Epidermal melanocyte (primary cell): ENCODE measurements at regions not wholly inside any gene's neighbourhood (a gene's known extent, or its start where the extent isn't known, plus 50 kb on each side); places are given as distances from the start of the nearest gene placed in this dataset.
"Not testable (repeated sequence)": the region's sequence is repeated elsewhere in the genome, so short reads cannot be mapped to it uniquely, and the experiment has no call there.

ENCODE experiments used
- DNase-seq: peaks from one replicate; pipeline ENCODE4 v3.0.0; 2011; ENCODE audit warnings: low spot score; ENCODE audit not compliant: insufficient read length

DNA sequence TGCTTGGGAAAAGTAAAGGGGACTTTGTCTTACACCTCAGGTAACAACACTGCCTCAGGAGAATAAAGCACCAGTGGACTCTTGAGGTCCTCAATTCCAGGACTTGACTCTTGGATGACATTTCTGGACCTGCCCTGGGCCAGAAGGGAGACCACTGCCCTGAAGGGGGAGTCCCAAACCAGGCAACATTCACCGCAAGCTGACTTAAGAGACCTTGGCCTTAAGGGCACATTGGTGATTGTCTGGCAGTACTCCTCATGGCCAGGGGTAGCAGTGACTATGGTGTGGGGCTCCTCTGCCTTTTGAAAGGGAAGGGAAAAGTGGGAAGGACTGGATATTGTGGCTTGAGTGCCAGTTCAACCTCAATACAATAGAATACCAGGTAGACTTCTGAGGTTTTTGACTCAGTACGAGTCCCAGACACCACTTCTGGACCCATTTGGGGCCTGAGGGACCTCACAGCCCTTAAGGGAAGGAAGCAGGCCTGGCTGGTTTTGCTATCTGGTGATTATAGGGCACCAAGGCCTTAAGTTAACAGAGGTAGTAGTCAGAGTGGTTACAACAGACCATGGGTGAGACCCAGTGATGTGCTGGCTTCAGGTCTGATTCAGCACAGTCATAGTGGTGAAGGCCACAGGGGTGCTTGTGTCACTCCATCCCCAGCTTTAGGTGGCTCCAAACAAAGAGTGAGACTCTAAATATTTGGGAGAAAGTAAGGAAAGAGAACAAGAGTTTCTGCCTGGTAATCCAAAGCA, 121.2 kb upstream of the TET2 start:
- DNase-seq, result no peak

GRCh38 chr4:105036991-105037390, 109.7 kb upstream of the TET2 start:
- DNase-seq, result no peak

DNA sequence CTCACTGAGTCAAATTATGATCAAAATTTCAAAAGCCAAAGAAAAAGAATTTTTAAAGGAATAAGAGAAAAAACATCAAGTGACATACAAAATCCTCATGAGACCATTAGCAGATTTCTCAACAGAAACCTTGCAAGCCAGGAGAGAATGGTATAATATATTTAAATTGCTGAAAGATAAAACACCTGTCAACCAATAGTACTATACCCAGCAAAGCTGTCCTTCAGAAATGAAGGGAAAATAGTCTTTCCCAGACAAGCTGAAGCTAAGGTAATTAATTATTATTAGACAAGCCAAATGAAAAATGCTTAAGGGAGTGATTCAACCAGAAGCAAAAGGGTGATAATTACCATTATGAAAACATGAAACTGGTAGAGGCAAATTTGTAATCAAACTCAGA, 104.2 kb upstream of the TET2 start:
- no peak for DNase-seq

GRCh38 chr4:105050896-105051295, 95.8 kb upstream of the TET2 start:
- DNase-seq, result no peak

GRCh38 chr4:105057370-105058105, 89.1 kb upstream of the TET2 start:
- DNase-seq, result no peak

GRCh38 chr4:105058177-105058812, 88.4 kb upstream of the TET2 start:
- no peak for DNase-seq

GRCh38 chr4:105059337-105059736, 87.3 kb upstream of the TET2 start:
- no peak for DNase-seq

DNA sequence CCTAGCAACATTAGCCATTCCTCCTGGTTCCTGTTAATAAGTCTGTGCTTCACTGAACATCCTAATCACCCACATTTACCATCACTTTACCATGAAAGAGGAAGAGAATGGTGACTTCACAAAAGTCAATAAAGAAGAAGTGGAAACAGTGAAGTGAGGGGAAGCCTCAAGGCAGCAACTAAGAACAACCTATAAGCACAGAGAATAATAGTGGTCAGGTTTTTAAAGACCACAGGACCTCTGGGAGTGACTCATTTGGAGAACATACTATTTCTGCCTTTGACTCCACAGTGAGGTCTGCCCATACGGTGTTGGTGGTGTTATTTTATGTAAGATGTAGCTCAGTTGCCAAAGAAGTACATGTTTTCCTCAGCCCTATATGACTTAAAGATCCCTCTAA, 86.0 kb upstream of the TET2 start:
- DNase-seq, result no peak

DNA sequence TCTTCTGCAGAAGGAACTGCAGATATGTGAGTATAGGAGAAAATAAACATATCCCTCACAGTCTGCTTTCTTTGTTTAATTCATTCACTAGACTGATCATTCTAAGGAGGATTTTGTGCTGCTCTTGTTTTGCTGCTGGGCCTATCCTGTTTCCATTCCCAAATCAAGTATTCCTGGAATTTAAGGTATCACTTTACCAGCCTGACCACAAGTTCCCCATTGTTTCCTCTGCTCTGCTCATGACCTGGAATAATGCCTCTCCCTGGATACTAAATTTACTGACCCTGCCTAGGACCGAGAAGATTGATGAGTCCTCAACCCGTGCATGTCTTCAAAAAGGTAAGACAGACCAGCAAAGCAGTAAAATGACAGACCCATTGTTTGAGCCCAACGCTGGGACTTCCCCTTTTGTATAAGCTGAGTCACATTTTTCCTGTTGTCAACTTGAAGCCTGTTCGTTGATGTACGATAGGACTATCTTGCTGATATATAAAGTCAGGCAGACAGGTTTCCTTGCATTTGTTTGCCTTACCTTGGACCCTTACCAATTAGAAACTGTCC, 85.5 kb upstream of the TET2 start:
- no peak for DNase-seq

- no peak for DNase-seq
These were observed 84.9 kb upstream of the TET2 start for GRCh38 chr4:105061731-105062130.

- DNase-seq, result no peak
These were observed 80.3 kb upstream of the TET2 start for GRCh38 chr4:105066401-105066800.

DNA sequence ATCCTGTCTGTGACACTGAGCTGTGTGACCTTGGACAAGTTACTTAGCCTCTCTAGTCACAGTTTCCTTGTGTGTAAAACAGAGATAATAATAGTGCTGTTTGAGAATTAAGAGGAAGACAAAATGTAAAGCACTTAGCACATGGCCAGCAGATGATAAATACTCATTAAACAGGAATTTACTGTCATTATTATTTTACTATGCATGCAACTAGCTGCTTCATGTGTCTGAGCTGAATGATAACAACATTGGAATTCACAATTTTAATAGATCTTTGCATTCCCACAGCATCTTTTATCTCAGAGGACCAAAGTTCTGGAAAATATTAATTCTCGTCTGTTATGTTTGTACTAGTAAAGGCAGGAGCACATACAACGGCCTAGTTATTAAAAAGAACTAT, 79.2 kb upstream of the TET2 start:
- DNase-seq, result no peak

GRCh38 chr4:105067946-105068345, 78.7 kb upstream of the TET2 start:
- DNase-seq, result no peak

- DNase-seq, result no peak
These were observed 78.2 kb upstream of the TET2 start for GRCh38 chr4:105068516-105068915.

DNA sequence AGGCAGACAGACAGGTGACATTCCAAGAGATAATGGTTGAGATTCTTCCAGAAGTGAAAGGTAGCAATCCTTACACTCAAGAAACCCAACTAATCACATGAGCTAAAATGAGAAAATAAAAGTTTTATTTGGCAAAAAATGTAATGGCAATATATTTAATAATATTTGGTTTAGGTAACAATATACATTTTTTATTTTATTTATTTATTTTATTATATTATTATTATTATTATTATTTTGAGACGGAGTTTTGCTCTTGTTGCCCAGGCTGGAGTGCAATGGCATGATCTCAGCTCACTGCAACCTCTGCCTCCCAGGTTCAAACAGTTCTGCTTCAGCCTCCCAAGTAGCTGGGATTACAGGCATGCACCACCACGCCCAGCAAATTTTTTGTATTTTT, 74.6 kb upstream of the TET2 start:
- not testable (repeated sequence) for DNase-seq

GRCh38 chr4:105074097-105074496, 72.6 kb upstream of the TET2 start:
- no peak for DNase-seq

GRCh38 chr4:105075045-105075444, 71.6 kb upstream of the TET2 start:
- DNase-seq, result no peak

DNA sequence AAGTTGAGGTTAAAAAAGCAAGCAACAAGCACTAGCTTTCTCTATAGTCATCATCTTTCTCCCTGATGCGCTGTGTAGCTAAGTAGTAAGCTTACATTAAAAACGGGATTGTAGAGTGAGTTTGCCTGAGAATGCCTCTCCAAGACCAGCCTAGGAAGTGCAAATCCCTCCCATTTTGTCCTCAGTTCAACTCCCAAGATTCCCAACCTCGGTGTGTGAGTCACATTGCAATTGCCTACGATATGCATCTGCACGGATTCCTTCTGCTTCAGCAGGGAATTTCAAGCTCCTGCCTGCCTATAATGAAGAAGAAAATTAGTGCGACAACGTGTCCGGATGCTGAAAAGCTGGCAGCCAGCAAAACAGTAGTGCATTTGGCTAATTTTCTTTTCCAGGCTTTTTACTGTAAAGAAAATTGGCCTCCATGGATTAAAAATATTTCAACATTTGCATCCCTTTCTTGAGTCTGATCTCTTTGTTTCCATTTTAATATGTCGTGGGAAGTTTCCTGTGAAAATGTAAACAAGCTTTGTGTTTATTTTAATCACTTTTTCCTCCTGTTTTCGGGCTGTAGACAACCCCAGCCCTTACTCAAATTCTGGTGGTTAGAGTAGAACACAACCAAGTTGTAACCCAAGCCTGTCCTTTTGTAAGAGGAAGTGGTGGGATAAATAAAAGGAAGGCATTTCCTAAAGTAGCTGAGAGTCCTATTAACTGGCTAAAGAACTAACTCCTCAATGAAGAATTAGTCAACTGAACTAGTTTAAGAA, 58.4 kb upstream of the TET2 start:
- DNase-seq, result no peak

- no peak for DNase-seq
These were observed 54.3 kb upstream of the TET2 start for GRCh38 chr4:105092356-105092755.

DNA sequence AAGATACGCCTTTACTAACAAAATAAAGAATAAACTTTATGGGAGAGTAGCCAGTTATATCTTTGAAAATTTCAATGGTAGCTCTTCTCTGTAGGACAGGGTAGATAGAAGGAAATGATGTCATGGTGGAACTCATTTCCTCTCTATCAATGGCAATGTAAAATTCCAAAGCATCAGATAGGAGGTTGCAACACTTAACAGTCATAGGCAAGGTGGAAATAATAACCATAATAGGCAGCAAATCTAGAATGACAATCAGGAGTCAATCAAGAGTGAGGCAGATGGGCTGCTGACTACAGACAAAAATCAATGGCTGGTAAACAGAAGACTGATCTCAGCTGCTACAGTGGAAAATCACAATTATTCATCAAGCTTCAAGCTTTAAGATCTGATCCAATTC, 53.9 kb upstream of the TET2 start:
- no peak for DNase-seq

DNA sequence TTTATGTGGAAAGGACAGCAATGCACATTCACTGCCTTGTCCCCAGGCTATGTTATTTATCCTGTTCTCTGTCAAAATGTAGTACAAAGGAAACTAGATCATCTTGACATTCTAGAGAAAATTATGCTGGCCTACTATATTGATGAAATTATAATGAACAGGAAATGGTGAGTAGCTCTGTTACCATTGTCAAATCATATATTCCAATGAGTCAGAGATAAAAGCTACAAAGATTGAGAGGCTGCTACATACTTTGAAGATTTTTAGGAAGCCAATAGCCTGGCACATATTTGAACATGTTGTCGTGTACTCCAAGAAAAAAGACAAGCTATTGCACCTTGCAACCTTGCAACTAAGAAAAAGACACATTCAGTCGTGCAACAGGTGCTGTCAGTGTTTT, 52.7 kb upstream of the TET2 start:
- no peak for DNase-seq
